WTC11 (cell line): ENCODE measurements at regions not wholly inside any gene's neighbourhood (a gene's known extent, or its start where the extent isn't known, plus 50 kb on each side); places are given as distances from the start of the nearest gene placed in this dataset.

ENCODE experiments used
- ATAC-seq: fragments of 200-7000 bp; cut with Tn5 transposase; 2 replicates; pipeline ENCODE4 v1.10.0; 2021; ENCODE audit warnings: mild to moderate bottlenecking, moderate library complexity
- CTCF ChIA-PET: fragments of 300-600 bp; sonication (Branson Sonifier 250); formaldehyde crosslinking; loops from one replicate; lab custom pipeline; 2021; ENCODE audit warnings: antibody characterized with exemption; lab: Charles Lee
- POLR2A ChIA-PET: fragments of 350-600 bp; sonication (Branson Sonifier 250); formaldehyde crosslinking; loops from one replicate; lab custom pipeline; 2021; ENCODE audit warnings: antibody characterized with exemption; lab: Charles Lee
- DNase-seq: peaks from one replicate; pipeline ENCODE4 v3.0.0; 2021; ENCODE audit warnings: low spot score
- H3K27ac Mint-ChIP-seq: 2 replicates; pipeline ENCODE4 v1.8.0; 2021; ENCODE audit warnings: mixed read lengths
- H3K27me3 Mint-ChIP-seq: 2 replicates; pipeline ENCODE4 v1.8.0; 2021; ENCODE audit warnings: low read depth, mild to moderate bottlenecking, moderate library complexity, mixed read lengths
- H3K36me3 Mint-ChIP-seq: 2 replicates; pipeline ENCODE4 v1.8.0; 2021; ENCODE audit warnings: mixed read lengths
- H3K4me1 Mint-ChIP-seq: 2 replicates; pipeline ENCODE4 v1.8.0; 2022; ENCODE audit warnings: mixed read lengths
- H3K4me3 Mint-ChIP-seq: 2 replicates; pipeline ENCODE4 v1.8.0; 2021; ENCODE audit warnings: mild to moderate bottlenecking, moderate library complexity, mixed read lengths
- H3K9me3 Mint-ChIP-seq: 2 replicates; pipeline ENCODE4 v1.8.0; 2021; ENCODE audit warnings: mixed read lengths
- E2F4 ChIP-seq: sonication (generic); formaldehyde crosslinking; IDR thresholded peaks from 2 replicates; pipeline ENCODE4 v1.8.1; 2022; ENCODE audit warnings: low read depth, mild to moderate bottlenecking, moderate library complexity, missing genetic modification reagents, borderline replicate concordance
- FOXJ3 ChIP-seq: sonication (generic); formaldehyde crosslinking; IDR thresholded peaks from 2 replicates; pipeline ENCODE4 v1.9.0; 2021; ENCODE audit warnings: missing genetic modification reagents, mild to moderate bottlenecking, borderline replicate concordance
- JAZF1 ChIP-seq: fragments of 250-450 bp; sonication (Bioruptor Pico); IDR thresholded peaks from 2 replicates; pipeline ENCODE4 v1.9.0; 2021; ENCODE audit warnings: moderate library complexity, mild to moderate bottlenecking, inconsistent platforms
- MYBL2 ChIP-seq: sonication (generic); formaldehyde crosslinking; IDR thresholded peaks from 2 replicates; pipeline ENCODE4 v1.8.1; 2023; ENCODE audit warnings: mild to moderate bottlenecking, moderate library complexity, missing genetic modification reagents
- NFE2L1 ChIP-seq: sonication (generic); formaldehyde crosslinking; IDR thresholded peaks from 2 replicates; pipeline ENCODE4 v1.8.1; 2023; ENCODE audit warnings: missing genetic modification reagents
- NR1H2 ChIP-seq: sonication (generic); formaldehyde crosslinking; IDR thresholded peaks from 2 replicates; pipeline ENCODE4 v1.9.0; 2021; ENCODE audit warnings: mild to moderate bottlenecking, moderate library complexity, missing genetic modification reagents
- SMAD3 ChIP-seq: sonication (generic); formaldehyde crosslinking; IDR thresholded peaks from 2 replicates; pipeline ENCODE4 v1.8.0; 2022; ENCODE audit warnings: missing genetic modification reagents, mild to moderate bottlenecking, borderline replicate concordance
- SMAD4 ChIP-seq: sonication (generic); formaldehyde crosslinking; IDR thresholded peaks from 2 replicates; pipeline ENCODE4 v1.8.0; 2022; ENCODE audit warnings: mild to moderate bottlenecking, missing genetic modification reagents
- SP1 ChIP-seq: sonication (generic); formaldehyde crosslinking; conservative IDR thresholded peaks from 2 replicates; pipeline ENCODE4 v1.8.1; 2022; ENCODE audit warnings: missing genetic modification reagents
- TP53 ChIP-seq: sonication (generic); formaldehyde crosslinking; IDR thresholded peaks from 2 replicates; pipeline ENCODE4 v1.8.1; 2023; ENCODE audit warnings: mild to moderate bottlenecking, missing genetic modification reagents
- ZNF121 ChIP-seq: sonication (generic); formaldehyde crosslinking; IDR thresholded peaks from 2 replicates; pipeline ENCODE4 v1.8.0; 2023; ENCODE audit warnings: missing genetic modification reagents
- ZNF219 ChIP-seq: sonication (generic); formaldehyde crosslinking; IDR thresholded peaks from 2 replicates; pipeline ENCODE4 v1.8.0; 2023; ENCODE audit warnings: missing genetic modification reagents, mild to moderate bottlenecking, borderline replicate concordance
- ZNF512 ChIP-seq: sonication (generic); formaldehyde crosslinking; IDR thresholded peaks from 2 replicates; pipeline ENCODE4 v1.8.1; 2022; ENCODE audit warnings: missing genetic modification reagents, borderline replicate concordance
- TF ChIP-seq, protein P1 (sequence below): sonication (generic); formaldehyde crosslinking; IDR thresholded peaks from 2 replicates; pipeline ENCODE4 v1.8.1; 2023; ENCODE audit warnings: mild to moderate bottlenecking, missing genetic modification reagents, moderate library complexity
- TF ChIP-seq, protein P2 (sequence below): sonication (generic); formaldehyde crosslinking; IDR thresholded peaks from 2 replicates; pipeline ENCODE4 v1.8.0; 2023; ENCODE audit warnings: mild to moderate bottlenecking, missing genetic modification reagents
- TF ChIP-seq, protein P3 (sequence below): sonication (generic); formaldehyde crosslinking; IDR thresholded peaks from 2 replicates; pipeline ENCODE4 v1.8.0; 2022; ENCODE audit warnings: mild to moderate bottlenecking, missing genetic modification reagents
- TF ChIP-seq, protein P4 (sequence below): sonication (generic); formaldehyde crosslinking; IDR thresholded peaks from 2 replicates; pipeline ENCODE4 v1.8.1; 2023; ENCODE audit warnings: mild to moderate bottlenecking, missing genetic modification reagents
- TF ChIP-seq, protein P5 (sequence below): sonication (generic); formaldehyde crosslinking; IDR thresholded peaks from 2 replicates; pipeline ENCODE4 v1.8.1; 2022; ENCODE audit warnings: low read depth, missing genetic modification reagents, borderline replicate concordance
- TF ChIP-seq, protein P6 (sequence below): fragments of 250-450 bp; sonication (Bioruptor Pico); IDR thresholded peaks from 2 replicates; pipeline ENCODE4 v1.8.0; 2021; ENCODE audit warnings: mild to moderate bottlenecking

- TF ChIP-seq, protein P1, sequence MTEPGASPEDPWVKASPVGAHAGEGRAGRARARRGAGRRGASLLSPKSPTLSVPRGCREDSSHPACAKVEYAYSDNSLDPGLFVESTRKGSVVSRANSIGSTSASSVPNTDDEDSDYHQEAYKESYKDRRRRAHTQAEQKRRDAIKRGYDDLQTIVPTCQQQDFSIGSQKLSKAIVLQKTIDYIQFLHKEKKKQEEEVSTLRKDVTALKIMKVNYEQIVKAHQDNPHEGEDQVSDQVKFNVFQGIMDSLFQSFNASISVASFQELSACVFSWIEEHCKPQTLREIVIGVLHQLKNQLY (CRISPR knock-in tag) = no peak
Measured at GRCh38 chr4:63788271-63788670, 621.0 kb downstream of the TECRL start (continued).

DNA sequence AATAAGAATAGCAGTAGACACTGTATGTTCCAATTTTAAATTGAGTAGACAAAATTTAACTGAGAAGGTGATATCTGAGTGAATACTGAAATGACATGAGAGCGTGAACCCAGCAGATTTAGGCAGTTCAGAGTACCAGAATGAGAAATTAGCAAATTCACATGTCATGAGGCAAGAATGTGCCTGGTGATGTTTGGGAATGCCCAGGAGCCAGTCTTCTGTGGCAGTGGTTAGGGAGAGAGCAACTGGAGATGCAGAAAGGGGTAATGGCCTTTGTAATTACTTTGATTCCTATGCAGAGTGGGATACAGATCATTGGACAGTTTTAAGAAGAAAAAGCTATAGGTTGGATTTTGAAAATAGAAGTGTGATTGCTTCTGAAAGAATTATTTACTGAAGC, 621.9 kb downstream of the TECRL start:
- CTCF ChIA-PET = no interaction called here
- no peak for DNase-seq
- TF ChIP-seq NR1H2 (no peak), FOXJ3 (no peak), JAZF1 (CRISPR knock-in tag) (no peak), SP1 (no peak)
- TF ChIP-seq, protein P2, sequence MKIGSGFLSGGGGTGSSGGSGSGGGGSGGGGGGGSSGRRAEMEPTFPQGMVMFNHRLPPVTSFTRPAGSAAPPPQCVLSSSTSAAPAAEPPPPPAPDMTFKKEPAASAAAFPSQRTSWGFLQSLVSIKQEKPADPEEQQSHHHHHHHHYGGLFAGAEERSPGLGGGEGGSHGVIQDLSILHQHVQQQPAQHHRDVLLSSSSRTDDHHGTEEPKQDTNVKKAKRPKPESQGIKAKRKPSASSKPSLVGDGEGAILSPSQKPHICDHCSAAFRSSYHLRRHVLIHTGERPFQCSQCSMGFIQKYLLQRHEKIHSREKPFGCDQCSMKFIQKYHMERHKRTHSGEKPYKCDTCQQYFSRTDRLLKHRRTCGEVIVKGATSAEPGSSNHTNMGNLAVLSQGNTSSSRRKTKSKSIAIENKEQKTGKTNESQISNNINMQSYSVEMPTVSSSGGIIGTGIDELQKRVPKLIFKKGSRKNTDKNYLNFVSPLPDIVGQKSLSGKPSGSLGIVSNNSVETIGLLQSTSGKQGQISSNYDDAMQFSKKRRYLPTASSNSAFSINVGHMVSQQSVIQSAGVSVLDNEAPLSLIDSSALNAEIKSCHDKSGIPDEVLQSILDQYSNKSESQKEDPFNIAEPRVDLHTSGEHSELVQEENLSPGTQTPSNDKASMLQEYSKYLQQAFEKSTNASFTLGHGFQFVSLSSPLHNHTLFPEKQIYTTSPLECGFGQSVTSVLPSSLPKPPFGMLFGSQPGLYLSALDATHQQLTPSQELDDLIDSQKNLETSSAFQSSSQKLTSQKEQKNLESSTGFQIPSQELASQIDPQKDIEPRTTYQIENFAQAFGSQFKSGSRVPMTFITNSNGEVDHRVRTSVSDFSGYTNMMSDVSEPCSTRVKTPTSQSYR (CRISPR knock-in tag) = no peak
- TF ChIP-seq, protein P3, sequence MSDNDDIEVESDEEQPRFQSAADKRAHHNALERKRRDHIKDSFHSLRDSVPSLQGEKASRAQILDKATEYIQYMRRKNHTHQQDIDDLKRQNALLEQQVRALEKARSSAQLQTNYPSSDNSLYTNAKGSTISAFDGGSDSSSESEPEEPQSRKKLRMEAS (CRISPR knock-in tag) = no peak
- TF ChIP-seq, protein P4, sequence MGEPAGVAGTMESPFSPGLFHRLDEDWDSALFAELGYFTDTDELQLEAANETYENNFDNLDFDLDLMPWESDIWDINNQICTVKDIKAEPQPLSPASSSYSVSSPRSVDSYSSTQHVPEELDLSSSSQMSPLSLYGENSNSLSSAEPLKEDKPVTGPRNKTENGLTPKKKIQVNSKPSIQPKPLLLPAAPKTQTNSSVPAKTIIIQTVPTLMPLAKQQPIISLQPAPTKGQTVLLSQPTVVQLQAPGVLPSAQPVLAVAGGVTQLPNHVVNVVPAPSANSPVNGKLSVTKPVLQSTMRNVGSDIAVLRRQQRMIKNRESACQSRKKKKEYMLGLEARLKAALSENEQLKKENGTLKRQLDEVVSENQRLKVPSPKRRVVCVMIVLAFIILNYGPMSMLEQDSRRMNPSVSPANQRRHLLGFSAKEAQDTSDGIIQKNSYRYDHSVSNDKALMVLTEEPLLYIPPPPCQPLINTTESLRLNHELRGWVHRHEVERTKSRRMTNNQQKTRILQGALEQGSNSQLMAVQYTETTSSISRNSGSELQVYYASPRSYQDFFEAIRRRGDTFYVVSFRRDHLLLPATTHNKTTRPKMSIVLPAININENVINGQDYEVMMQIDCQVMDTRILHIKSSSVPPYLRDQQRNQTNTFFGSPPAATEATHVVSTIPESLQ (CRISPR knock-in tag) = no peak
- TF ChIP-seq, protein P5, sequence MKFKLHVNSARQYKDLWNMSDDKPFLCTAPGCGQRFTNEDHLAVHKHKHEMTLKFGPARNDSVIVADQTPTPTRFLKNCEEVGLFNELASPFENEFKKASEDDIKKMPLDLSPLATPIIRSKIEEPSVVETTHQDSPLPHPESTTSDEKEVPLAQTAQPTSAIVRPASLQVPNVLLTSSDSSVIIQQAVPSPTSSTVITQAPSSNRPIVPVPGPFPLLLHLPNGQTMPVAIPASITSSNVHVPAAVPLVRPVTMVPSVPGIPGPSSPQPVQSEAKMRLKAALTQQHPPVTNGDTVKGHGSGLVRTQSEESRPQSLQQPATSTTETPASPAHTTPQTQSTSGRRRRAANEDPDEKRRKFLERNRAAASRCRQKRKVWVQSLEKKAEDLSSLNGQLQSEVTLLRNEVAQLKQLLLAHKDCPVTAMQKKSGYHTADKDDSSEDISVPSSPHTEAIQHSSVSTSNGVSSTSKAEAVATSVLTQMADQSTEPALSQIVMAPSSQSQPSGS (CRISPR knock-in tag) = no peak

GRCh38 chr4:63786171-63786570, 623.1 kb downstream of the TECRL start:
- Mint-ChIP-seq H3K4me3 (no peak overlapping the region), H3K9me3 (no peaks in the 10 kb centered on the region), H3K36me3 (no peaks in the 10 kb centered on the region), H3K4me1 (no peaks in the 10 kb centered on the region), H3K27ac (no peak overlapping the region), H3K27me3 (no peaks in the 10 kb centered on the region)
- POLR2A ChIA-PET = no interaction called here
- ATAC-seq (no peak), DNase-seq (no peak)
- TF ChIP-seq NFE2L1 (CRISPR knock-in tag) (no peak), JAZF1 (CRISPR knock-in tag) (no peak)
- TF ChIP-seq, all 79 proteins: peak for 0
- CTCF ChIA-PET = no interaction called here

More for the DNA sequence above, 621.9 kb downstream of the TECRL start:
- Mint-ChIP-seq H3K4me1 (no peaks in the 10 kb centered on the region), H3K9me3 (no peaks in the 10 kb centered on the region), H3K27ac (no peak overlapping the region), H3K36me3 (no peaks in the 10 kb centered on the region), H3K27me3 (no peaks in the 10 kb centered on the region), H3K4me3 (no peak overlapping the region)
- ATAC-seq = peak; percentile 34; the same call in 1 of the 2 replicates
- POLR2A ChIA-PET = no interaction called here

DNA sequence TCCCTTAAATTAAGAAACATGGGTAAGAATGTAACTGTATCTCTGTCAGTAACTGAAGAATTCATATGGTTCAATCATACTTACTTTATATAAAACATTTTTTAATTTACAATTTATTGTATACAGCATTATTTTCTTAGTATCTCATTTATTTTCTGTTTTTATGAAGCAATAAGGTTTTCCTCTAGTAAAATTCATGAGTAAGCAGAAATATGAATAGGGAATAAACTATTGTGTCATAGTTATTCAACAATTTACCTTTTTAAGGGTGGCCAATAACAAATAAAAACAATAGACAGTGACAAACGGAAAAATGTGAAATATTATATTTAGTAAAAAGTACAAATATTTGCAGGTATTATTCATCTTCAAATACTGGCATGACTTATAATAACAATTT, 624.4 kb downstream of the TECRL start:
- H3K4me1 Mint-ChIP-seq = no peaks in the 10 kb centered on the region
- H3K4me3 Mint-ChIP-seq = no peak overlapping the region
- no peak for ATAC-seq
- no peak for DNase-seq
- POLR2A ChIA-PET = no interaction called here
- H3K9me3 Mint-ChIP-seq = no peaks in the 10 kb centered on the region
- H3K27ac Mint-ChIP-seq = no peak overlapping the region
- CTCF ChIA-PET = no interaction called here
- H3K27me3 Mint-ChIP-seq = no peaks in the 10 kb centered on the region
- no peaks in the 10 kb centered on the region for H3K36me3 Mint-ChIP-seq
- TF ChIP-seq, protein P6, sequence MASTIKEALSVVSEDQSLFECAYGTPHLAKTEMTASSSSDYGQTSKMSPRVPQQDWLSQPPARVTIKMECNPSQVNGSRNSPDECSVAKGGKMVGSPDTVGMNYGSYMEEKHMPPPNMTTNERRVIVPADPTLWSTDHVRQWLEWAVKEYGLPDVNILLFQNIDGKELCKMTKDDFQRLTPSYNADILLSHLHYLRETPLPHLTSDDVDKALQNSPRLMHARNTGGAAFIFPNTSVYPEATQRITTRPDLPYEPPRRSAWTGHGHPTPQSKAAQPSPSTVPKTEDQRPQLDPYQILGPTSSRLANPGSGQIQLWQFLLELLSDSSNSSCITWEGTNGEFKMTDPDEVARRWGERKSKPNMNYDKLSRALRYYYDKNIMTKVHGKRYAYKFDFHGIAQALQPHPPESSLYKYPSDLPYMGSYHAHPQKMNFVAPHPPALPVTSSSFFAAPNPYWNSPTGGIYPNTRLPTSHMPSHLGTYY (CRISPR knock-in tag) = no peak
- TF ChIP-seq TP53 = no peak
- no peak for TF ChIP-seq E2F4
- TF ChIP-seq SMAD4 (CRISPR knock-in tag) = no peak
- TF ChIP-seq MYBL2 = no peak
- TF ChIP-seq SMAD3 (CRISPR knock-in tag) = no peak
- no peak for TF ChIP-seq FOXJ3
- no peak for TF ChIP-seq ZNF512 (CRISPR knock-in tag)
- no peak for TF ChIP-seq ZNF121 (CRISPR knock-in tag)
- no peak for TF ChIP-seq ZNF219 (CRISPR knock-in tag)
